Fibroblast of lung (primary cell): ENCODE measurements at regions not wholly inside any gene's neighbourhood (a gene's known extent, or its start where the extent isn't known, plus 50 kb on each side); places are given as distances from the start of the nearest gene placed in this dataset.

ENCODE experiments used
- CTCF ChIP-seq, 2 donors: IDR thresholded peaks in 1 of 2; conservative IDR thresholded peaks in 1 of 2; 1 replicate in 1 of 2; 2 replicates in 1 of 2; pipeline ENCODE4 v1.5.1; 2011 to 2012; ENCODE audit warnings: low read length in 2 of 2, control low read depth in 1 of 2, inconsistent platforms in 1 of 2, low read depth in 1 of 2, mild to moderate bottlenecking in 1 of 2
- EZH2 ChIP-seq: IDR thresholded peaks from 2 replicates; pipeline ENCODE4 v1.5.1; 2012; ENCODE audit warnings: low read length, control low read depth, mild to moderate bottlenecking; ENCODE audit errors: missing control alignments

GRCh38 chr2:214671319-214671885 lies 138.1 kb downstream of the BARD1 start:
- TF ChIP-seq EZH2: no peak
- no peak for TF ChIP-seq CTCF (conservative IDR thresholded peaks at IDR 0.05 in 1 of 2, IDR thresholded peaks at IDR 0.05 in 1 of 2; ENCODE audit: low read depth in 1 of 2, low read length in 2 of 2)
